NCI-H1092 treated with DMSO at 0.1 percent for 48 hours (cell line): ENCODE measurements at regions not wholly inside any gene's neighbourhood (a gene's known extent, or its start where the extent isn't known, plus 50 kb on each side); places are given as distances from the start of the nearest gene placed in this dataset.
"Not testable (repeated sequence)": the region's sequence is repeated elsewhere in the genome, so short reads cannot be mapped to it uniquely, and the experiment has no call there.

Source experiments
- DNase-seq: peaks from one replicate; lab custom pipeline; 2025; lab: John Stamatoyannopoulos, UW

GRCh38 chr7:106713452-106713851 is 52.5 kb upstream of the CCDC71L start:
- not testable (repeated sequence) for DNase-seq

- DNase-seq = not testable (repeated sequence)
Measured at GRCh38 chr7:106714590-106715442, 53.9 kb upstream of the CCDC71L start.

- no peak for DNase-seq
Measured at GRCh38 chr7:106715730-106716129, 54.8 kb upstream of the CCDC71L start.

- no peak for DNase-seq
Measured at GRCh38 chr7:106717254-106717954, 56.4 kb upstream of the CCDC71L start.

GRCh38 chr7:106717955-106718871 is 57.3 kb upstream of the CCDC71L start:
- no peak for DNase-seq

GRCh38 chr7:106720641-106721040 is 59.7 kb upstream of the CCDC71L start:
- DNase-seq = no peak

- DNase-seq = no peak
Measured at GRCh38 chr7:106721816-106722785, 61.1 kb upstream of the CCDC71L start.

GRCh38 chr7:106723398-106723797 is 62.4 kb upstream of the CCDC71L start:
- no peak for DNase-seq

GRCh38 chr7:106729720-106730385 is 68.9 kb upstream of the CCDC71L start:
- DNase-seq = no peak

GRCh38 chr7:106731187-106731586 is 70.2 kb upstream of the CCDC71L start:
- DNase-seq = peak; percentile 18

- no peak for DNase-seq
Measured at GRCh38 chr7:106731646-106732444, 70.9 kb upstream of the CCDC71L start.

- no peak for DNase-seq
Measured at GRCh38 chr7:106735637-106736036, 74.7 kb upstream of the CCDC71L start.

- no peak for DNase-seq
Measured at GRCh38 chr7:106736123-106736507, 75.2 kb upstream of the CCDC71L start.

GRCh38 chr7:106736508-106737201 is 75.7 kb upstream of the CCDC71L start:
- DNase-seq = peak; percentile 28

GRCh38 chr7:106737202-106737562 is 76.2 kb upstream of the CCDC71L start:
- no peak for DNase-seq

GRCh38 chr7:106740806-106741205 is 79.8 kb upstream of the CCDC71L start:
- DNase-seq = no peak

- no peak for DNase-seq
Measured at GRCh38 chr7:106744563-106745091, 83.7 kb upstream of the CCDC71L start.

GRCh38 chr7:106747301-106747700 is 86.3 kb upstream of the CCDC71L start:
- not testable (repeated sequence) for DNase-seq

- no peak for DNase-seq
Measured at GRCh38 chr7:106747804-106748203, 86.8 kb upstream of the CCDC71L start.
